OCI-LY3 (cell line): ENCODE measurements at regions not wholly inside any gene's neighbourhood (a gene's known extent, or its start where the extent isn't known, plus 50 kb on each side); places are given as distances from the start of the nearest gene placed in this dataset.

Experiments
- CTCF ChIP-seq: fragments of 200-600, 300-600 bp; sonication (generic); IDR thresholded peaks from 2 replicates; pipeline ENCODE4 v1.5.1; 2014; ENCODE audit warnings: antibody characterized with exemption, low read length, low read depth
- EZH2phosphoT487 ChIP-seq: fragments of 200-600 bp; shearing (Covaris generic); IDR thresholded peaks from 2 replicates; pipeline ENCODE4 v1.6.1; 2018; ENCODE audit warnings: antibody characterized with exemption, mixed run types, low read depth

GRCh38 chr5:89293810-89294209, 410.8 kb upstream of the MEF2C start:
- TF ChIP-seq CTCF: no peak
- TF ChIP-seq EZH2phosphoT487: no peak
